ENCODE measurements at regions not wholly inside any gene's neighbourhood (a gene's known extent, or its start where the extent isn't known, plus 50 kb on each side); places are given as distances from the start of the nearest gene placed in this dataset.

GRCh38 chr5:74233091-74233490 is 407.4 kb downstream of the ENC1 start:
- no peak for TF ChIP-seq CTCF (IDR thresholded peaks at IDR 0.05)
- TF ChIP-seq POLR2A (IDR thresholded peaks at IDR 0.05), result no peak

Measured in uterus (tissue), 2 donors.